B cell (primary cell): ENCODE measurements at regions not wholly inside any gene's neighbourhood (a gene's known extent, or its start where the extent isn't known, plus 50 kb on each side); places are given as distances from the start of the nearest gene placed in this dataset.

ENCODE experiments used
- ATAC-seq: fragments of 200-7000 bp; cut with Tn5 transposase; one replicate; pipeline ENCODE4 v1.10.0; 2021; ENCODE audit warnings: low read depth, mild to moderate bottlenecking, moderate number of reproducible peaks, moderate library complexity
- CTCF ChIA-PET: fragments of 350-600 bp; sonication (Branson Sonifier 250); formaldehyde crosslinking; loops from one replicate; lab custom pipeline; 2021; ENCODE audit warnings: antibody characterized with exemption, inconsistent platforms; lab: Charles Lee
- POLR2A ChIA-PET: fragments of 350-600 bp; sonication (Branson Sonifier 250); formaldehyde crosslinking; loops from one replicate; lab custom pipeline; 2021; ENCODE audit warnings: antibody characterized with exemption; lab: Charles Lee
- DNase-seq: peaks from one replicate; pipeline ENCODE4 v3.0.0; 2013
- H2AFZ ChIP-seq: 2 replicates; pipeline ENCODE4 v1.6.1; 2012; ENCODE audit warnings: mild to moderate bottlenecking, low read depth, low read length; ENCODE audit not compliant: insufficient read depth, poor library complexity, severe bottlenecking
- H3K27ac ChIP-seq, 2 donors: 1 replicate in 1 of 2; 2 replicates in 1 of 2; pipeline ENCODE4 v1.5.1; 2012 to 2013; ENCODE audit warnings: low read length in 2 of 2, mild to moderate bottlenecking in 2 of 2, moderate library complexity in 1 of 2
- H3K27me3 ChIP-seq, 4 experiments: fragments of 200-600 bp in 1 of 4; sonication (generic) in 1 of 4; replicated peaks in 1 of 4; 1 replicate in 2 of 4; 2 replicates in 2 of 4; pipeline versions ENCODE4 v1.6.1 to v1.7.0; 2013 to 2016; ENCODE audit warnings: low read length in 3 of 4, mild to moderate bottlenecking in 2 of 4, mixed read lengths in 1 of 4, moderate library complexity in 1 of 4; ENCODE audit not compliant: insufficient read depth in 4 of 4, control insufficient read depth in 3 of 4; ENCODE audit errors: control extremely low read depth in 1 of 4
- H3K36me3 ChIP-seq, 2 experiments: replicated peaks in 1 of 2; 1 replicate in 1 of 2; 2 replicates in 1 of 2; pipeline versions ENCODE4 v1.6.1 to v1.7.1; 2013; ENCODE audit warnings: low read length in 1 of 2; ENCODE audit not compliant: insufficient read depth in 2 of 2, control insufficient read depth in 1 of 2; ENCODE audit errors: control extremely low read depth in 1 of 2, extremely low read depth in 1 of 2
- H3K4me1 ChIP-seq, 2 donors: fragments of 200-600 bp in 1 of 2; sonication (generic) in 1 of 2; 1 replicate in 1 of 2; 2 replicates in 1 of 2; pipeline versions ENCODE4 v1.5.1 to v1.6.1; 2013 to 2017; ENCODE audit warnings: low read length in 2 of 2; ENCODE audit not compliant: control insufficient read depth in 2 of 2, insufficient read depth in 2 of 2
- H3K4me2 ChIP-seq: replicated peaks from 2 replicates; pipeline ENCODE3; 2012; ENCODE audit warnings: mild to moderate bottlenecking, low read depth, low read length; ENCODE audit not compliant: poor library complexity, severe bottlenecking
- H3K4me3 ChIP-seq, 5 experiments: fragments of 200-600 bp in 1 of 5; sonication (generic) in 1 of 5; 1 replicate in 3 of 5; 2 replicates in 2 of 5; pipeline versions ENCODE4 v1.5.1 to v1.7.0; 2011 to 2016; ENCODE audit warnings: low read length in 4 of 5, mild to moderate bottlenecking in 4 of 5, low read depth in 2 of 5, control low read depth in 1 of 5, moderate library complexity in 1 of 5; ENCODE audit not compliant: insufficient read depth in 1 of 5; ENCODE audit errors: control extremely low read depth in 1 of 5, extremely low read depth in 1 of 5
- H3K79me2 ChIP-seq: fragments of 200-600 bp; sonication (generic); one replicate; pipeline ENCODE4 v1.6.0; 2016; ENCODE audit warnings: low read length; ENCODE audit not compliant: control insufficient read depth, insufficient read depth
- H3K9ac ChIP-seq: fragments of 200-600 bp; sonication (generic); 2 replicates; pipeline ENCODE4 v1.6.1; 2017; ENCODE audit warnings: mild to moderate bottlenecking, low read length, moderate library complexity
- H3K9me3 ChIP-seq, 3 donors: one replicate each; pipeline versions ENCODE4 v1.6.1 to v1.7.1; 2013; ENCODE audit warnings: low read length in 2 of 3; ENCODE audit not compliant: control insufficient read depth in 2 of 3, insufficient read depth in 1 of 3; ENCODE audit errors: control extremely low read depth in 1 of 3
- H4K20me1 ChIP-seq: 2 replicates; pipeline ENCODE4 v1.6.0; 2012; ENCODE audit warnings: mild to moderate bottlenecking, low read length; ENCODE audit not compliant: insufficient read depth, control insufficient read depth, poor library complexity, severe bottlenecking
- H3K27ac Mint-ChIP-seq: one replicate; pipeline ENCODE4 v1.8.0; 2021; ENCODE audit warnings: mixed read lengths
- H3K27me3 Mint-ChIP-seq: one replicate; pipeline ENCODE4 v1.8.0; 2021; ENCODE audit warnings: mixed read lengths
- H3K4me1 Mint-ChIP-seq: one replicate; pipeline ENCODE4 v1.8.0; 2021; ENCODE audit warnings: mixed read lengths
- H3K4me3 Mint-ChIP-seq: one replicate; pipeline ENCODE4 v1.8.0; 2021; ENCODE audit warnings: mixed read lengths
- H3K9me3 Mint-ChIP-seq: one replicate; pipeline ENCODE4 v1.8.0; 2022; ENCODE audit warnings: mixed read lengths; ENCODE audit not compliant: insufficient read depth
- CTCF ChIP-seq: fragments of 200-600 bp; IDR thresholded peaks from one replicate; pipeline ENCODE4 v1.8.0; 2022; ENCODE audit warnings: antibody characterized with exemption, mild to moderate bottlenecking
- EZH2 ChIP-seq: IDR thresholded peaks from 2 replicates; pipeline ENCODE4 v1.6.1; 2012; ENCODE audit warnings: borderline replicate concordance, low read depth, mild to moderate bottlenecking, moderate library complexity, low read length; ENCODE audit not compliant: insufficient read depth, poor library complexity, severe bottlenecking
- WGBS: methylation state at CpG from one replicate; pipeline ENCODE4 v1.1.5; 2013; ENCODE audit warnings: missing lambda C conversion rate; ENCODE audit not compliant: insufficient coverage; 5-methylcytosine and 5-hydroxymethylcytosine counted together
- intact Hi-C: fragments of 100-400 bp; cut with micrococcal nuclease; formaldehyde crosslinking; loops from one replicate; pipeline ENCODE4 v1.10.0; 2022

DNA sequence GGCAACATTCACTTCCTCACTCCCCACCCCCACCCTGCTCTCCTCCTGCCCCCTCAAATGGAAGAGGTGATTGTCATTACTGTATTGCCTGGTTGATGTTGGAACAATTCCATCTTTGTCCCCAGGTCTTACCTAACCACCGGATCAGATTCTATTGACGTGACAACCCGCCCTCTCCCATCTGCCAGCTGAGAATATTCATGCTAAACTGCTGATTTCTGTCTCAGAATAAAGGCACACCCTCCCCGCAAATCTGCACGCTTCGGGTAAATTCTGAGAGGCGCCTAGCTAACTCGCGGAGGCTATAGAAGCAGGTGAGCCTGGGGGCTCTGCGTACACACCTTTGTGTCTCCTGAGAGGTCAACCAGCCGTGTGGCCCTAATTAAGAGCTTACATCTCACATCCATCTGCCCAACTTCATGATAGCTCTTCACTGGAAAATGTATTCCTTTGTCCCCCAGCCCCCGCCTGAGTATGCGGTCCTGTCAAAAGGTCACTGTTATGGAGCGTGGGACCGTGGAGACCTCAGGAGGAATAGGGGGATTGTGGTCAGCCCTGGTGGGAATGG lies 1054.3 kb downstream of the VRK1 start:
- no peaks in the 10 kb centered on the region for H3K27me3 Mint-ChIP-seq
- H3K4me1 ChIP-seq, result no peaks in the 10 kb centered on the region
- ChIA-PET POLR2A (no interaction called here), CTCF (no interaction called here)
- no peaks in the 10 kb centered on the region for H3K9me3 Mint-ChIP-seq
- 92% methylated on average over 11 of the region's 15 CpGs for WGBS
- no peak overlapping the region for H3K27ac Mint-ChIP-seq
- H2AFZ ChIP-seq, result no peak overlapping the region
- intact Hi-C loops, result no loop called here
- H3K9ac ChIP-seq, result no peak overlapping the region
- H3K27ac ChIP-seq, result no peak overlapping the region
- H3K4me2 ChIP-seq, result no peak overlapping the region
- ATAC-seq (no peak), DNase-seq (no peak)
- TF ChIP-seq CTCF, result no peak
- no peak for TF ChIP-seq EZH2
- H4K20me1 ChIP-seq, result no peaks in the 10 kb centered on the region
- no peaks in the 10 kb centered on the region for H3K27me3 ChIP-seq
- H3K4me3 Mint-ChIP-seq, result no peak overlapping the region
- no peaks in the 10 kb centered on the region for H3K36me3 ChIP-seq
- H3K4me3 ChIP-seq, result no peak overlapping the region
- H3K4me1 Mint-ChIP-seq, result no peaks in the 10 kb centered on the region
- H3K79me2 ChIP-seq, result no peaks in the 10 kb centered on the region
- H3K9me3 ChIP-seq, result peaks cover 0 to 16% (median 0%) of the 10 kb centered on the region in 3 donors

- WGBS, result 87% methylated on average over 7 of the region's 9 CpGs
- POLR2A ChIA-PET, result no interaction called here
- CTCF ChIA-PET, result no interaction called here
- Histone ChIP-seq H3K4me3 (no peak overlapping the region), H3K9ac (no peak overlapping the region), H2AFZ (no peak overlapping the region), H4K20me1 (no peaks in the 10 kb centered on the region), H3K9me3 (peaks cover 0 to 11% (median 0%) of the 10 kb centered on the region in 3 donors), H3K27ac (no peak overlapping the region), H3K4me1 (no peaks in the 10 kb centered on the region), H3K27me3 (no peaks in the 10 kb centered on the region), H3K79me2 (no peaks in the 10 kb centered on the region), H3K36me3 (no peaks in the 10 kb centered on the region), H3K4me2 (no peak overlapping the region)
- DNase-seq, result no peak
- Mint-ChIP-seq H3K27ac (no peak overlapping the region), H3K9me3 (peaks cover 5% of the 10 kb centered on the region), H3K27me3 (no peaks in the 10 kb centered on the region), H3K4me1 (no peaks in the 10 kb centered on the region), H3K4me3 (no peak overlapping the region)
- ATAC-seq, result no peak
- TF ChIP-seq CTCF (no peak), EZH2 (no peak)
- intact Hi-C loops, result no loop called here
These were observed 1057.7 kb downstream of the VRK1 start for GRCh38 chr14:97854918-97855317.
